ENCODE measurements at regions not wholly inside any gene's neighbourhood (a gene's known extent, or its start where the extent isn't known, plus 50 kb on each side); places are given as distances from the start of the nearest gene placed in this dataset.

GRCh38 chr7:112876877-112877276, 86.7 kb upstream of the TMEM168 start:
- ATAC-seq (no peak), DNase-seq (no peak)
- no peaks in the 10 kb centered on the region for H3K27me3 Mint-ChIP-seq
- POLR2A ChIA-PET: no interaction called here
- H3K4me1 Mint-ChIP-seq: peaks cover 18% of the 10 kb centered on the region
- peaks cover 9% of the 10 kb centered on the region for H3K36me3 Mint-ChIP-seq (ENCODE audit: low read depth)
- no peak overlapping the region for H3K4me3 Mint-ChIP-seq
- no peak overlapping the region for H3K27ac Mint-ChIP-seq
- intact Hi-C loops (cut with DNase I, micrococcal nuclease): loop anchor here in 1 of 2 experiments (10.0 kb wide), 1 partner anchor 548 kb away; no protein-coding TSS in a partner anchor
- CTCF ChIA-PET: interaction anchor here (1.2 kb wide), 1 partner anchor 22 kb away, joined by 3 read pairs; no protein-coding TSS in a partner anchor
- no peaks in the 10 kb centered on the region for H3K9me3 Mint-ChIP-seq (ENCODE audit: low read depth)

- intact Hi-C loops (cut with DNase I, micrococcal nuclease): loop anchor here in 1 of 2 experiments (10.0 kb wide), 1 partner anchor 550 kb away; no protein-coding TSS in a partner anchor
- H3K4me3 Mint-ChIP-seq: no peak overlapping the region
- no peak overlapping the region for H3K27ac Mint-ChIP-seq
- POLR2A ChIA-PET: no interaction called here
- H3K9me3 Mint-ChIP-seq (ENCODE audit: low read depth): no peaks in the 10 kb centered on the region
- ATAC-seq: peak; percentile 44
- peaks cover 18% of the 10 kb centered on the region for H3K4me1 Mint-ChIP-seq
- CTCF ChIA-PET: no interaction called here
- peaks cover 9% of the 10 kb centered on the region for H3K36me3 Mint-ChIP-seq (ENCODE audit: low read depth)
- no peaks in the 10 kb centered on the region for H3K27me3 Mint-ChIP-seq
- DNase-seq: no peak
Measured at GRCh38 chr7:112874909-112875308, 84.7 kb upstream of the TMEM168 start.

GRCh38 chr7:112873831-112874553, 83.8 kb upstream of the TMEM168 start:
- Mint-ChIP-seq H3K36me3 (ENCODE audit: low read depth) (peaks cover 9% of the 10 kb centered on the region), H3K27ac (no peak overlapping the region), H3K4me3 (no peak overlapping the region), H3K4me1 (peaks cover 20% of the 10 kb centered on the region), H3K9me3 (ENCODE audit: low read depth) (no peaks in the 10 kb centered on the region), H3K27me3 (no peaks in the 10 kb centered on the region)
- CTCF ChIA-PET: interaction anchor here (0.6 to 1.1 kb wide), 2 partner anchors 37 to 324 kb away, joined by 3 to 5 read pairs; no protein-coding TSS in a partner anchor
- DNase-seq: no peak
- POLR2A ChIA-PET: no interaction called here
- intact Hi-C loops (cut with DNase I, micrococcal nuclease): loop anchor here in 1 of 2 experiments (10.0 kb wide), 1 partner anchor 551 kb away; no protein-coding TSS in a partner anchor
- ATAC-seq: no peak

GRCh38 chr7:112869111-112869774, 79.0 kb upstream of the TMEM168 start:
- POLR2A ChIA-PET: no interaction called here
- intact Hi-C loops (cut with DNase I, micrococcal nuclease): loop anchor here (1.0 to 5.0 kb wide), 2 partner anchors 77 to 319 kb away; partner anchors contain the start of gene TMEM168 (in 1 of the 2)
- peaks cover 3% of the 10 kb centered on the region for H3K36me3 Mint-ChIP-seq (ENCODE audit: low read depth)

GRCh38 chr7:112868609-112869008, 78.4 kb upstream of the TMEM168 start:
- DNase-seq (no peak), ATAC-seq (no peak)
- no peaks in the 10 kb centered on the region for H3K27me3 Mint-ChIP-seq
- no peaks in the 10 kb centered on the region for H3K9me3 Mint-ChIP-seq (ENCODE audit: low read depth)
- intact Hi-C loops (cut with DNase I, micrococcal nuclease): loop anchor here (1.0 to 5.0 kb wide), 2 partner anchors 76 to 318 kb away; partner anchors contain the start of gene TMEM168 (in 1 of the 2)
- no peak overlapping the region for H3K4me3 Mint-ChIP-seq
- H3K27ac Mint-ChIP-seq: no peak overlapping the region
- ChIA-PET CTCF (interaction anchor here (0.6 to 2.2 kb wide), 5 partner anchors 9 to 1378 kb away, joined by 3 to 7 read pairs (median 3); no protein-coding TSS in a partner anchor), POLR2A (no interaction called here)
- H3K4me1 Mint-ChIP-seq: peaks cover 16% of the 10 kb centered on the region
- no peaks in the 10 kb centered on the region for H3K36me3 Mint-ChIP-seq (ENCODE audit: low read depth)

More at GRCh38 chr7:112869111-112869774, 79.0 kb upstream of the TMEM168 start:
- Mint-ChIP-seq H3K4me3 (no peak overlapping the region), H3K4me1 (peaks cover 19% of the 10 kb centered on the region), H3K27me3 (no peaks in the 10 kb centered on the region), H3K9me3 (ENCODE audit: low read depth) (no peaks in the 10 kb centered on the region), H3K27ac (no peak overlapping the region)
- ATAC-seq (peak; percentile 63), DNase-seq (peak; percentile 73)
- CTCF ChIA-PET: interaction anchor here (0.6 to 2.2 kb wide), 7 partner anchors 10 to 1379 kb away, joined by 3 to 7 read pairs (median 3); no protein-coding TSS in a partner anchor

GRCh38 chr7:112866424-112866823, 76.2 kb upstream of the TMEM168 start:
- Mint-ChIP-seq H3K4me1 (peaks cover 4% of the 10 kb centered on the region), H3K9me3 (ENCODE audit: low read depth) (no peaks in the 10 kb centered on the region), H3K27me3 (no peaks in the 10 kb centered on the region), H3K27ac (no peak overlapping the region), H3K4me3 (no peak overlapping the region), H3K36me3 (ENCODE audit: low read depth) (peaks cover 8% of the 10 kb centered on the region)
- POLR2A ChIA-PET: no interaction called here
- CTCF ChIA-PET: interaction anchor here (0.6 kb wide), 1 partner anchor 292 kb away, joined by 3 read pairs; no protein-coding TSS in a partner anchor
- DNase-seq: no peak
- intact Hi-C loops (cut with DNase I, micrococcal nuclease): loop anchor here in 1 of 2 experiments (5.0 kb wide), 1 partner anchor 74 kb away; the partner anchor contains the start of gene TMEM168
- ATAC-seq: no peak

GRCh38 chr7:112864380-112864779, 74.2 kb upstream of the TMEM168 start:
- Mint-ChIP-seq H3K9me3 (ENCODE audit: low read depth) (no peaks in the 10 kb centered on the region), H3K4me1 (peaks cover 4% of the 10 kb centered on the region), H3K4me3 (no peak overlapping the region), H3K27me3 (no peaks in the 10 kb centered on the region), H3K27ac (no peak overlapping the region), H3K36me3 (ENCODE audit: low read depth) (peaks cover 11% of the 10 kb centered on the region)
- ChIA-PET POLR2A (no interaction called here), CTCF (no interaction called here)
- intact Hi-C loops (cut with DNase I, micrococcal nuclease): no loop called here
- no peak for DNase-seq
- no peak for ATAC-seq

- intact Hi-C loops (cut with DNase I, micrococcal nuclease): no loop called here
- CTCF ChIA-PET: interaction anchor here (1.6 kb wide), 1 partner anchor 10 kb away, joined by 6 read pairs; no protein-coding TSS in a partner anchor
- POLR2A ChIA-PET: no interaction called here
Measured at GRCh38 chr7:112858838-112859237, 68.6 kb upstream of the TMEM168 start.

GRCh38 chr7:112855227-112855626, 65.0 kb upstream of the TMEM168 start:
- Mint-ChIP-seq H3K27ac (no peak overlapping the region), H3K36me3 (ENCODE audit: low read depth) (peaks cover 14% of the 10 kb centered on the region), H3K27me3 (no peaks in the 10 kb centered on the region), H3K4me3 (no peak overlapping the region), H3K9me3 (ENCODE audit: low read depth) (peaks cover 3% of the 10 kb centered on the region), H3K4me1 (no peaks in the 10 kb centered on the region)
- intact Hi-C loops (cut with DNase I, micrococcal nuclease): no loop called here
- ChIA-PET POLR2A (no interaction called here), CTCF (interaction anchor here (0.6 to 0.7 kb wide), 2 partner anchors 52 to 64 kb away, joined by 3 read pairs; no protein-coding TSS in a partner anchor)
- ATAC-seq (no peak), DNase-seq (no peak)

More at GRCh38 chr7:112858838-112859237, 68.6 kb upstream of the TMEM168 start:
- ATAC-seq (no peak), DNase-seq (no peak)
- H3K27ac Mint-ChIP-seq: no peak overlapping the region
- peaks cover 11% of the 10 kb centered on the region for H3K36me3 Mint-ChIP-seq (ENCODE audit: low read depth)
- H3K9me3 Mint-ChIP-seq (ENCODE audit: low read depth): no peaks in the 10 kb centered on the region
- no peaks in the 10 kb centered on the region for H3K27me3 Mint-ChIP-seq
- no peaks in the 10 kb centered on the region for H3K4me1 Mint-ChIP-seq
- no peak overlapping the region for H3K4me3 Mint-ChIP-seq

- Mint-ChIP-seq H3K4me3 (no peak overlapping the region), H3K27ac (no peak overlapping the region), H3K9me3 (ENCODE audit: low read depth) (peaks cover 3% of the 10 kb centered on the region), H3K36me3 (ENCODE audit: low read depth) (peaks cover 19% of the 10 kb centered on the region), H3K27me3 (no peaks in the 10 kb centered on the region), H3K4me1 (no peaks in the 10 kb centered on the region)
- CTCF ChIA-PET: interaction anchor here (0.6 kb wide), 1 partner anchor 19 kb away, joined by 3 read pairs; no protein-coding TSS in a partner anchor
- intact Hi-C loops (cut with DNase I, micrococcal nuclease): no loop called here
- DNase-seq: no peak
- no peak for ATAC-seq
- POLR2A ChIA-PET: no interaction called here
Measured at GRCh38 chr7:112854169-112854568, 64.0 kb upstream of the TMEM168 start.

GRCh38 chr7:112853422-112853821, 63.2 kb upstream of the TMEM168 start:
- no peak for DNase-seq
- Mint-ChIP-seq H3K9me3 (ENCODE audit: low read depth) (peaks cover 3% of the 10 kb centered on the region), H3K36me3 (ENCODE audit: low read depth) (peaks cover 22% of the 10 kb centered on the region), H3K4me3 (no peak overlapping the region), H3K4me1 (no peaks in the 10 kb centered on the region), H3K27me3 (no peaks in the 10 kb centered on the region), H3K27ac (no peak overlapping the region)
- CTCF ChIA-PET: interaction anchor here (0.7 kb wide), 1 partner anchor 16 kb away, joined by 3 read pairs; no protein-coding TSS in a partner anchor
- POLR2A ChIA-PET: no interaction called here
- no peak for ATAC-seq
- intact Hi-C loops (cut with DNase I, micrococcal nuclease): no loop called here
